GM19438 (cell line): ENCODE measurements at regions not wholly inside any gene's neighbourhood (a gene's known extent, or its start where the extent isn't known, plus 50 kb on each side); places are given as distances from the start of the nearest gene placed in this dataset.

Source experiments
- ATAC-seq: cut with Tn5 transposase; IDR thresholded peaks from one replicate; pipeline ENCODE4 v1.9.1; 2021; ENCODE audit warnings: low read depth; ENCODE audit not compliant: unreplicated experiment

GRCh38 chr2:129658430-129658829, 321.0 kb upstream of the RAB6C start:
- ATAC-seq: no peak

- no peak for ATAC-seq
These were observed 317.5 kb upstream of the RAB6C start for GRCh38 chr2:129661935-129662334.

GRCh38 chr2:129667577-129667976, 311.9 kb upstream of the RAB6C start:
- no peak for ATAC-seq

GRCh38 chr2:129672521-129672920, 306.9 kb upstream of the RAB6C start:
- no peak for ATAC-seq

- ATAC-seq: no peak
These were observed 306.2 kb upstream of the RAB6C start for GRCh38 chr2:129673234-129673633.

GRCh38 chr2:129673847-129674711, 305.4 kb upstream of the RAB6C start:
- no peak for ATAC-seq

- ATAC-seq: no peak
These were observed 300.7 kb upstream of the RAB6C start for GRCh38 chr2:129678751-129679150.

- ATAC-seq: no peak
These were observed 297.7 kb upstream of the RAB6C start for GRCh38 chr2:129681788-129682187.

GRCh38 chr2:129689653-129690448, 289.6 kb upstream of the RAB6C start:
- ATAC-seq: no peak

GRCh38 chr2:129695496-129695895, 284.0 kb upstream of the RAB6C start:
- ATAC-seq: no peak

- no peak for ATAC-seq
These were observed 280.9 kb upstream of the RAB6C start for GRCh38 chr2:129698593-129698992.

- ATAC-seq: no peak
These were observed 279.5 kb upstream of the RAB6C start for GRCh38 chr2:129699781-129700573.

GRCh38 chr2:129702416-129703176, 276.9 kb upstream of the RAB6C start:
- ATAC-seq: no peak

- no peak for ATAC-seq
These were observed 274.4 kb upstream of the RAB6C start for GRCh38 chr2:129705085-129705484.

GRCh38 chr2:129707800-129708199, 271.7 kb upstream of the RAB6C start:
- no peak for ATAC-seq

- no peak for ATAC-seq
These were observed 271.1 kb upstream of the RAB6C start for GRCh38 chr2:129708221-129708967.

- no peak for ATAC-seq
These were observed 270.2 kb upstream of the RAB6C start for GRCh38 chr2:129709001-129709955.

- no peak for ATAC-seq
These were observed 269.4 kb upstream of the RAB6C start for GRCh38 chr2:129709956-129710598.
